NCI-H526 (cell line): ENCODE measurements at regions not wholly inside any gene's neighbourhood (a gene's known extent, or its start where the extent isn't known, plus 50 kb on each side); places are given as distances from the start of the nearest gene placed in this dataset.

Experiments
- DNase-seq, 2 experiments: peaks; one replicate each; lab custom pipeline; 2025; lab: John Stamatoyannopoulos, UW

- DNase-seq: no peak
Measured at GRCh38 chr3:3240986-3241385, 61.5 kb upstream of the CRBN start.

- no peak for DNase-seq
Measured at GRCh38 chr3:3237979-3238378, 58.5 kb upstream of the CRBN start.

- DNase-seq: no peak
Measured at GRCh38 chr3:3232251-3232650, 52.8 kb upstream of the CRBN start.
